NB4 (cell line): ENCODE measurements at regions not wholly inside any gene's neighbourhood (a gene's known extent, or its start where the extent isn't known, plus 50 kb on each side); places are given as distances from the start of the nearest gene placed in this dataset.

Experiments
- DNase-seq: peaks from one replicate; pipeline ENCODE4 v3.0.0; 2010; ENCODE audit warnings: low read depth
- H3K4me3 ChIP-seq: one replicate; pipeline ENCODE4 v1.5.1; 2011; ENCODE audit warnings: mild to moderate bottlenecking, low read depth, low read length, moderate library complexity
- MYC ChIP-seq: IDR thresholded peaks from 2 replicates; pipeline ENCODE4 v1.6.1; 2011; ENCODE audit warnings: low read depth, low read length
- POLR2A ChIP-seq: IDR thresholded peaks from 2 replicates; pipeline ENCODE4 v1.6.1; 2011; ENCODE audit warnings: mild to moderate bottlenecking; ENCODE audit not compliant: insufficient read length; ENCODE audit errors: extremely low read depth
- TF ChIP-seq, protein P1 (sequence below): IDR thresholded peaks from one replicate; pipeline ENCODE4 v1.5.1; 2012; ENCODE audit warnings: low read depth, low read length
- TF ChIP-seq, protein P2 (sequence below): IDR thresholded peaks from 2 replicates; pipeline ENCODE4 v1.6.1; 2011; ENCODE audit warnings: low read depth, low read length

DNA sequence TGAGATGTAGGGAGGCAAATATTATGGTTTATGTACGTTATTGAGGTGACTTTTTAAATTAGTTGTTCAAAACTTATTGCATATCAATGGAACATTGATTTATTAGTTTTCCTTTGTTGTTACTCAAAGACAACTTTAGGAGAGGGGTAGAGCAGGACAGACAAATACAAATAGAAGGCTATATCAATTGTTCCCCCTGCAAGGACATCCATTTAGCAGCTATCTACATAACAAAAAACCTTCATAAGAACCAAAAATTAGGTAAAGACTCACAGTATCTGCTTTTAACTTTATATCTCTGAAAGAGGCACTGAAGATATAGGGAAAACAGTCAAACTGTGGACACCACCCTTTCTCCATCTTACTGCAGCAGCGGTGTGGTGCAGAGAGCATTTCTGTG lies 958.8 kb downstream of the DIPK2A start:
- H3K4me3 ChIP-seq: no peak overlapping the region
- TF ChIP-seq, protein P1, sequence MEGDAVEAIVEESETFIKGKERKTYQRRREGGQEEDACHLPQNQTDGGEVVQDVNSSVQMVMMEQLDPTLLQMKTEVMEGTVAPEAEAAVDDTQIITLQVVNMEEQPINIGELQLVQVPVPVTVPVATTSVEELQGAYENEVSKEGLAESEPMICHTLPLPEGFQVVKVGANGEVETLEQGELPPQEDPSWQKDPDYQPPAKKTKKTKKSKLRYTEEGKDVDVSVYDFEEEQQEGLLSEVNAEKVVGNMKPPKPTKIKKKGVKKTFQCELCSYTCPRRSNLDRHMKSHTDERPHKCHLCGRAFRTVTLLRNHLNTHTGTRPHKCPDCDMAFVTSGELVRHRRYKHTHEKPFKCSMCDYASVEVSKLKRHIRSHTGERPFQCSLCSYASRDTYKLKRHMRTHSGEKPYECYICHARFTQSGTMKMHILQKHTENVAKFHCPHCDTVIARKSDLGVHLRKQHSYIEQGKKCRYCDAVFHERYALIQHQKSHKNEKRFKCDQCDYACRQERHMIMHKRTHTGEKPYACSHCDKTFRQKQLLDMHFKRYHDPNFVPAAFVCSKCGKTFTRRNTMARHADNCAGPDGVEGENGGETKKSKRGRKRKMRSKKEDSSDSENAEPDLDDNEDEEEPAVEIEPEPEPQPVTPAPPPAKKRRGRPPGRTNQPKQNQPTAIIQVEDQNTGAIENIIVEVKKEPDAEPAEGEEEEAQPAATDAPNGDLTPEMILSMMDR: no peak
- no peak for TF ChIP-seq POLR2A
- TF ChIP-seq MYC: no peak
- TF ChIP-seq, protein P2, sequence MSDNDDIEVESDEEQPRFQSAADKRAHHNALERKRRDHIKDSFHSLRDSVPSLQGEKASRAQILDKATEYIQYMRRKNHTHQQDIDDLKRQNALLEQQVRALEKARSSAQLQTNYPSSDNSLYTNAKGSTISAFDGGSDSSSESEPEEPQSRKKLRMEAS: no peak
- no peak for DNase-seq

DNA sequence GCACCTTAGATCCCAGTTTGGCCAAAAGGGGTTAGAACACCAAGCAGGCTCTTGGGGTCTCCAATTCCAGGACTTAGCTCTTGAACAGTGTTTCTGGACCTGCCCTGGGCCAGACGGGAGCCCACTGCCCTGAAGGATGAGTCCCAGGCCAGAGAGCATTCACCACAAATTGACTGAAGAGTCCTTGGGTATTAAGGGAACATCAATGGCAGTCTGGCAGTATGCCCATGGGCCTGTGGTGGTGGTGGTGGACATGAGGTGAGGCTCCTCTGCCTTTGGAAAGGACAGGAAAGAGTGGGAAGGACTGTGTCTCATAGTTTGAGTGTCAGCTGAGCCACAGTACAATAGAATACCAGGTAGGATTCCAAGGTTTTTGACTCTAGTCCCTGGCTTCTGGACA lies 960.0 kb downstream of the DIPK2A start:
- TF ChIP-seq, protein P2: no peak
- TF ChIP-seq, protein P1: no peak
- TF ChIP-seq POLR2A (no peak), MYC (no peak)

DNA sequence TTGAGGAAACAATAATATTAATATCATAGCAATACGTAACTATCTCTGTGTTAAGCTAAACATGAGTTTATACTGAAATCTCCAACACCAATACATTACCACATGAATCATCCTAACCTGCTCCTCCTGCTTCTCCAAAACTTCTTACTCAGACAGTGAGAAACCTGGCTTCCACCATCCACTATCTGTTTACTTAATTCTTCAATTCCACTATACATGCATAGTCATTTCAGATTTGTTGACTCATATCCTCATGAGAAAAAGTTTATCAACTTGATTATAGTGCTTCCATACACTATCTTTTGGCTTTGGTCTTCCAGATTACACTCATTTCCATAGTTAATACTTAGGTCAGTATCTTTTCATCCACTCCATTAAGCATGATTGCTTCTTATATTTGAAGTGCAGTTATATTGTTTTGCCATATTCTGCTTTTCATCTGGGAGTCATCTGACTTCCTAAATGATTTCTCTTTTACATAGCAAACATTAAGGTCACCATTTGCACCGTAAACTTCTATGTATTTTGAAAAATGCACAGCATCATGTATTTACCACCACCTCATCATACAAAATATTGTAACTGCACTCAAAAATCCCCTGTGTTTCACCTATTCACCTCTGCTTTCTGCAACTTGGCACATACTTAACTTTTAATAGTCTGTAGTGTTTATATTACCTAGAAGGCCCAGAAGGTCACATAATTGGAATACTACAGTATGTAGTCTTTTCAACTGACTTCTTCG lies 970.6 kb downstream of the DIPK2A start:
- DNase-seq: no peak
- no peak for TF ChIP-seq POLR2A
- no peak for TF ChIP-seq MYC
- TF ChIP-seq, protein P1: no peak
- TF ChIP-seq, protein P2: no peak
- no peak overlapping the region for H3K4me3 ChIP-seq

More for the DNA sequence above, 960.0 kb downstream of the DIPK2A start:
- no peak for DNase-seq
- H3K4me3 ChIP-seq: no peak overlapping the region

DNA sequence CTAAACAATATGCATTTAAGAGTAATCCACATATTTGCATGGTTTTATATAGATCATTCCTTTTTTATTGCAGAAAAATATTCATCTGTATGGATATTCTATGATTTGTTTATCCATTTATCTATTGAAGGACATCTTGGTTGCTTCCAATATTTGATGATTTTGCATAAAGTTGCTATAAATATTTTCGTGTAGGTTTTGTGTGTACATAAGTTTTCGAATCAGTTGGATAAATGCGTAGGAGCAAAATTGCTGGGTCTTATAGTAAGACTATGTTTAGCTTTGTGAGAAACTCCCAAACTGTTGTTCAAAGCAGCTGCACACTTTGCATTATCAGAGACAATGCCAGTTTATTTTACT lies 971.2 kb downstream of the DIPK2A start:
- no peak for TF ChIP-seq POLR2A
- TF ChIP-seq, protein P1: no peak
- TF ChIP-seq, protein P2: no peak
- TF ChIP-seq MYC: no peak
- DNase-seq: no peak
- H3K4me3 ChIP-seq: no peak overlapping the region

DNA sequence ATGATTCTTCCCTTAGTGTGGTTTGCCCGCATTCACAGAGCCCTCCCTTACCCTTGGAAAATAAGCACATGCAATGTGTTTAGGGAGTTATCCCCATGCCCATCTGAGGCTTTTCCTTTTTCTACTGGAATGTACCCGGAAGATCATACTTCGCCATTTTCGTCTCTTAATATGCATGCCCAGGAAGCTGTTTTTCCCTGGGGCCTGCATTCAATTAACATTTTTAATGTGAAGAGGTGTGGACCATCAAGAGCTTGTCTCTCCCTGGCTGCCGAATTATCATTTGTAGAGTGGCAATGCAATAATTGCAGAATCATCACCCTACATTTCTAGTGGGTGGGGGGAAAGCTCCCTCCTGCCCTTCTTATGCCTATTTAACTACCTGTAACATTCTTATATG lies 976.3 kb downstream of the DIPK2A start:
- DNase-seq: no peak
- no peak overlapping the region for H3K4me3 ChIP-seq
- TF ChIP-seq, protein P1: no peak
- TF ChIP-seq, protein P2: no peak
- TF ChIP-seq POLR2A: no peak
- TF ChIP-seq MYC: no peak
